H9 (cell line): ENCODE measurements at regions not wholly inside any gene's neighbourhood (a gene's known extent, or its start where the extent isn't known, plus 50 kb on each side); places are given as distances from the start of the nearest gene placed in this dataset.

Experiments used
- DNase-seq: peaks from one replicate; pipeline ENCODE4 v3.0.0-alpha.2; 2017
- H2AFZ ChIP-seq: one replicate; pipeline ENCODE4 v1.6.1; 2013; ENCODE audit warnings: mild to moderate bottlenecking, low read length, control low read depth, moderate library complexity
- H2AK5ac ChIP-seq: 2 replicates; pipeline ENCODE4 v1.6.1; 2013; ENCODE audit warnings: low read length, control low read depth, mixed read lengths; ENCODE audit not compliant: insufficient read length
- H2BK120ac ChIP-seq: one replicate; pipeline ENCODE4 v1.6.1; 2013; ENCODE audit warnings: low read depth, mild to moderate bottlenecking, low read length, control low read depth, inconsistent platforms; ENCODE audit not compliant: poor library complexity, severe bottlenecking
- H2BK12ac ChIP-seq: 2 replicates; pipeline ENCODE4 v1.6.1; 2013; ENCODE audit warnings: low read length, control low read depth, mixed read lengths, low read depth; ENCODE audit not compliant: insufficient read length
- H2BK15ac ChIP-seq: 2 replicates; pipeline ENCODE4 v1.6.1; 2013; ENCODE audit warnings: low read depth, low read length, control low read depth
- H2BK20ac ChIP-seq: one replicate; pipeline ENCODE4 v1.6.1; 2013; ENCODE audit warnings: low read depth, mild to moderate bottlenecking, low read length, control low read depth, inconsistent platforms; ENCODE audit not compliant: poor library complexity, severe bottlenecking
- H2BK5ac ChIP-seq: 2 replicates; pipeline ENCODE4 v1.6.1; 2013; ENCODE audit warnings: low read length, control low read depth, mixed read lengths; ENCODE audit not compliant: insufficient read length
- H3K14ac ChIP-seq: 2 replicates; pipeline ENCODE4 v1.6.1; 2013; ENCODE audit warnings: low read length, control low read depth; ENCODE audit not compliant: insufficient read depth
- H3K18ac ChIP-seq: 2 replicates; pipeline ENCODE4 v1.6.1; 2013; ENCODE audit warnings: low read depth, mild to moderate bottlenecking, mixed read lengths, low read length, control low read depth; ENCODE audit not compliant: insufficient read length
- H3K23ac ChIP-seq: 2 replicates; pipeline ENCODE4 v1.6.1; 2013; ENCODE audit warnings: low read length, control low read depth, mixed read lengths, low read depth; ENCODE audit not compliant: insufficient read length
- H3K23me2 ChIP-seq: 2 replicates; pipeline ENCODE4 v1.6.1; 2013; ENCODE audit warnings: low read depth, mild to moderate bottlenecking, mixed read lengths, low read length, control low read depth; ENCODE audit not compliant: insufficient read length, poor library complexity, severe bottlenecking
- H3K27ac ChIP-seq: 2 replicates; pipeline ENCODE4 v1.5.1; 2013; ENCODE audit warnings: low read length, control low read depth, mixed read lengths, low read depth; ENCODE audit not compliant: insufficient read length
- H3K27me3 ChIP-seq: 2 replicates; pipeline ENCODE4 v1.6.1; 2013; ENCODE audit warnings: low read length, control low read depth, inconsistent platforms; ENCODE audit not compliant: insufficient read depth
- H3K4ac ChIP-seq: 2 replicates; pipeline ENCODE4 v1.6.1; 2013; ENCODE audit warnings: low read depth, mild to moderate bottlenecking, control low read depth, inconsistent platforms, low read length, moderate library complexity
- H3K4me1 ChIP-seq: 2 replicates; pipeline ENCODE4 v1.6.1; 2013; ENCODE audit warnings: low read length, control low read depth, inconsistent platforms; ENCODE audit not compliant: insufficient read depth
- H3K4me2 ChIP-seq: 2 replicates; pipeline ENCODE4 v1.6.1; 2013; ENCODE audit warnings: low read length, control low read depth, mixed read lengths; ENCODE audit not compliant: insufficient read length, insufficient read depth
- H3K56ac ChIP-seq: 2 replicates; pipeline ENCODE4 v1.6.1; 2013; ENCODE audit warnings: low read depth, mild to moderate bottlenecking, mixed read lengths, low read length, control low read depth; ENCODE audit not compliant: insufficient read length
- H3K79me1 ChIP-seq: 2 replicates; pipeline ENCODE4 v1.6.1; 2013; ENCODE audit warnings: low read depth, mild to moderate bottlenecking, moderate library complexity, low read length, control low read depth, inconsistent platforms; ENCODE audit not compliant: insufficient read depth, poor library complexity, severe bottlenecking
- H3K79me2 ChIP-seq: 2 replicates; pipeline ENCODE4 v1.6.1; 2013; ENCODE audit warnings: low read length, control low read depth, inconsistent platforms; ENCODE audit not compliant: insufficient read depth
- H3K9ac ChIP-seq: 2 replicates; pipeline ENCODE4 v1.6.1; 2013; ENCODE audit warnings: low read length, control low read depth, mixed read lengths; ENCODE audit not compliant: insufficient read length; ENCODE audit errors: extremely low read depth
- H3K9me3 ChIP-seq: one replicate; pipeline ENCODE4 v1.6.1; 2013; ENCODE audit warnings: low read depth, low read length, inconsistent platforms; ENCODE audit not compliant: control insufficient read depth
- H3T11ph ChIP-seq: one replicate; pipeline ENCODE4 v1.6.1; 2013; ENCODE audit warnings: mild to moderate bottlenecking, low read length, control low read depth, inconsistent platforms
- H4K20me1 ChIP-seq: one replicate; pipeline ENCODE4 v1.6.1; 2013; ENCODE audit not compliant: control insufficient read depth, insufficient read length, insufficient read depth
- H4K5ac ChIP-seq: 2 replicates; pipeline ENCODE4 v1.6.1; 2013; ENCODE audit warnings: low read depth, mild to moderate bottlenecking, mixed read lengths, low read length, control low read depth; ENCODE audit not compliant: insufficient read length
- H4K8ac ChIP-seq: replicated peaks from 2 replicates; pipeline ENCODE4 v1.6.1; 2013; ENCODE audit warnings: low read length, control low read depth, mixed read lengths, low read depth; ENCODE audit not compliant: insufficient read length
- H4K91ac ChIP-seq: 2 replicates; pipeline ENCODE4 v1.6.1; 2013; ENCODE audit warnings: low read depth, mild to moderate bottlenecking, moderate library complexity, mixed read lengths, low read length, control low read depth; ENCODE audit not compliant: insufficient read length
- H3K27ac Mint-ChIP-seq, 3 experiments: 2 replicates in 2 of 3; 3 replicates in 1 of 3; pipeline ENCODE4 v1.8.0; 2020 to 2021; ENCODE audit warnings: mixed read lengths in 3 of 3, mild to moderate bottlenecking in 1 of 3, moderate library complexity in 1 of 3
- H3K27me3 Mint-ChIP-seq: 2 replicates; pipeline ENCODE4 v1.8.0; 2021; ENCODE audit warnings: low read depth, mild to moderate bottlenecking, moderate library complexity, mixed read lengths
- H3K36me3 Mint-ChIP-seq, 3 experiments: 2 replicates in 2 of 3; 3 replicates in 1 of 3; pipeline ENCODE4 v1.8.0; 2020 to 2021; ENCODE audit warnings: low read depth in 3 of 3, mixed read lengths in 3 of 3; ENCODE audit not compliant: insufficient read depth in 1 of 3
- H3K4me1 Mint-ChIP-seq, 2 experiments: 2 replicates each; pipeline ENCODE4 v1.8.0; 2020; ENCODE audit warnings: mixed read lengths in 2 of 2
- H3K4me3 Mint-ChIP-seq, 2 experiments: 2 replicates in 1 of 2; 3 replicates in 1 of 2; pipeline ENCODE4 v1.8.0; 2020 to 2021; ENCODE audit warnings: mild to moderate bottlenecking in 2 of 2, mixed read lengths in 2 of 2, moderate library complexity in 1 of 2
- H3K9me3 Mint-ChIP-seq, 2 experiments: 2 replicates in 1 of 2; 3 replicates in 1 of 2; pipeline ENCODE4 v1.8.0; 2020; ENCODE audit warnings: mild to moderate bottlenecking in 2 of 2, mixed read lengths in 2 of 2, moderate library complexity in 1 of 2
- CTCF ChIP-seq: fragments of 200-600 bp; sonication (generic); conservative IDR thresholded peaks from 3 replicates; pipeline ENCODE4 v1.8.0; 2021; ENCODE audit warnings: antibody characterized with exemption, mild to moderate bottlenecking
- WGBS: extraction: QIAGEN DNeasy Blood & Tissue Kit; methylation state at CpG from one replicate; pipeline ENCODE4 v1.1.7; 2013; ENCODE audit warnings: missing lambda C conversion rate, low lambda C conversion rate, mixed read lengths; ENCODE audit not compliant: insufficient read length; ENCODE audit errors: extremely low coverage; 5-methylcytosine and 5-hydroxymethylcytosine counted together

GRCh38 chr2:217071416-217071815 is 211.6 kb upstream of the TNP1 start:
- Histone ChIP-seq H2AK5ac (no peak overlapping the region), H3K27me3 (no peaks in the 10 kb centered on the region), H2BK15ac (no peak overlapping the region), H3K23ac (no peak overlapping the region), H3K4ac (no peak overlapping the region), H4K20me1 (no peaks in the 10 kb centered on the region), H2BK120ac (no peak overlapping the region), H2AFZ (no peak overlapping the region), H3K9ac (no peak overlapping the region), H3K27ac (no peak overlapping the region), H4K5ac (no peak overlapping the region), H3K56ac (no peak overlapping the region), H3T11ph (no peak overlapping the region), H4K8ac (no peak overlapping the region), H3K14ac (no peak overlapping the region), H2BK20ac (no peak overlapping the region), H3K4me1 (no peaks in the 10 kb centered on the region), H3K79me2 (no peaks in the 10 kb centered on the region), H3K23me2 (no peaks in the 10 kb centered on the region), H3K18ac (no peak overlapping the region), H3K4me2 (no peak overlapping the region), H2BK5ac (no peak overlapping the region), H3K9me3 (no peaks in the 10 kb centered on the region), H2BK12ac (no peak overlapping the region), H4K91ac (no peak overlapping the region), H3K79me1 (no peaks in the 10 kb centered on the region)
- Mint-ChIP-seq H3K36me3 (no peaks in the 10 kb centered on the region), H3K4me3 (no peak overlapping the region), H3K4me1 (no peaks in the 10 kb centered on the region), H3K27me3 (no peaks in the 10 kb centered on the region; the same call in 1 of the 2 replicates), H3K9me3 (peaks cover 3 to 5% of the 10 kb centered on the region in 2 experiments; a peak in 3 of 5 replicates), H3K27ac (no peak overlapping the region)
- no peak for DNase-seq
- WGBS: no CpG with 5 or more reads among the region's 8 CpGs
- no peak for TF ChIP-seq CTCF
